Peyer's patch (tissue), 4 donors: ENCODE measurements at regions not wholly inside any gene's neighbourhood (a gene's known extent, or its start where the extent isn't known, plus 50 kb on each side); places are given as distances from the start of the nearest gene placed in this dataset.

Experiments
- POLR2A ChIP-seq, 2 donors: fragments of 450-650 bp; IDR thresholded peaks; one replicate each; pipeline ENCODE4 v1.5.1; 2017; ENCODE audit warnings: antibody characterized with exemption in 2 of 2, mild to moderate bottlenecking in 2 of 2, moderate library complexity in 2 of 2
- TF ChIP-seq, protein P1 (sequence below), 6 experiments: fragments of 450-650 bp in 4 of 6; fragments of 200-600 bp in 2 of 6; sonication (generic) in 1 of 6; IDR thresholded peaks; one replicate each; pipeline ENCODE4 v1.5.1; 2017 to 2019; ENCODE audit warnings: antibody characterized with exemption in 6 of 6, mild to moderate bottlenecking in 3 of 6, moderate library complexity in 1 of 6

DNA sequence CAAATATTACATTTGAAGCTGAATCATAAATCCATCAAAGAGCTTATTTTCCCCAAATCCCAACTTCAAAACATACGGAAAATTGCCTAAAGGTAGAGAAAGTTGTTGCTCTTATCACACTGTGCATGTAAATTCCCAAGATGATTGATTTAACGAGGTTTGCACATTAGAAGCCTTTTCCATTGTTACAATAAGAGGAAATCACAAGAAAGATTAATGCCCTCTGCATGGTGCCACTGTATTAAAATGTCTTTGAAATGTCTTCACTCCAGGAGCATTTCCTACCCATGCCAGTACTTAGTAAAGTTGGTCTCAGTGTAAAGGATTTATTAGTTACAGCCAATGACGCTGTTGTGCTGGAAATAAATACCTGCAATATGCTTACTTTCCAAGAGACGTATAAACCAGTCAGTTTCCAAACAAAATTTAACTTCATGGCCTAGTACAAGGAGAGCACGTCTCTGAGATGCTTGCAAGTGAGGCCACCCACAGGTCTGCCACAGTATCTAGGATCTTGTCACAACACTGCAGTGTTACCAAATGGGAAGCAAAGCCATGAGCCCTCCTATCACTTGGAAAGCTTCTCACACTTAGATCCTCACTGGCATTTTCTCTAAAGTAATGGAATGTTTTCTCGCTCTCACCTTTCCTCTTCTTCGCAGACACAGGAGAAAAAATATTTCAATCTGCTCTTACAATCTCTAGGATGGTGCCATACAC, 112.4 kb downstream of the CETN3 start:
- TF ChIP-seq, protein P1, sequence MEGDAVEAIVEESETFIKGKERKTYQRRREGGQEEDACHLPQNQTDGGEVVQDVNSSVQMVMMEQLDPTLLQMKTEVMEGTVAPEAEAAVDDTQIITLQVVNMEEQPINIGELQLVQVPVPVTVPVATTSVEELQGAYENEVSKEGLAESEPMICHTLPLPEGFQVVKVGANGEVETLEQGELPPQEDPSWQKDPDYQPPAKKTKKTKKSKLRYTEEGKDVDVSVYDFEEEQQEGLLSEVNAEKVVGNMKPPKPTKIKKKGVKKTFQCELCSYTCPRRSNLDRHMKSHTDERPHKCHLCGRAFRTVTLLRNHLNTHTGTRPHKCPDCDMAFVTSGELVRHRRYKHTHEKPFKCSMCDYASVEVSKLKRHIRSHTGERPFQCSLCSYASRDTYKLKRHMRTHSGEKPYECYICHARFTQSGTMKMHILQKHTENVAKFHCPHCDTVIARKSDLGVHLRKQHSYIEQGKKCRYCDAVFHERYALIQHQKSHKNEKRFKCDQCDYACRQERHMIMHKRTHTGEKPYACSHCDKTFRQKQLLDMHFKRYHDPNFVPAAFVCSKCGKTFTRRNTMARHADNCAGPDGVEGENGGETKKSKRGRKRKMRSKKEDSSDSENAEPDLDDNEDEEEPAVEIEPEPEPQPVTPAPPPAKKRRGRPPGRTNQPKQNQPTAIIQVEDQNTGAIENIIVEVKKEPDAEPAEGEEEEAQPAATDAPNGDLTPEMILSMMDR (IDR thresholded peaks at IDR 0.05): no peak
- TF ChIP-seq POLR2A (IDR thresholded peaks at IDR 0.05): no peak
